Activated CD4-positive, alpha-beta memory T cell treated with anti-CD3 and anti-CD28 coated beads, Interleukin-2, amount 10 ng/mL, durations not matched to agents 7 days and 5 days (primary cell): ENCODE measurements at regions not wholly inside any gene's neighbourhood (a gene's known extent, or its start where the extent isn't known, plus 50 kb on each side); places are given as distances from the start of the nearest gene placed in this dataset.

Experiments used
- CTCF ChIA-PET: fragments of 350-600 bp; sonication (Branson Sonifier 250); formaldehyde crosslinking; loops from one replicate; lab custom pipeline; 2021; ENCODE audit warnings: antibody characterized with exemption, inconsistent platforms; lab: Charles Lee
- POLR2A ChIA-PET: fragments of 350-600 bp; sonication (Branson Sonifier 250); formaldehyde crosslinking; loops from one replicate; lab custom pipeline; 2021; ENCODE audit warnings: antibody characterized with exemption; lab: Charles Lee
- DNase-seq: peaks from one replicate; pipeline ENCODE4 v3.0.0-alpha.2; 2020
- H3K27ac Mint-ChIP-seq: one replicate; pipeline ENCODE4 v1.8.0; 2021; ENCODE audit warnings: mild to moderate bottlenecking, mixed read lengths
- H3K27me3 Mint-ChIP-seq: one replicate; pipeline ENCODE4 v1.8.0; 2021; ENCODE audit warnings: mixed read lengths
- H3K36me3 Mint-ChIP-seq: one replicate; pipeline ENCODE4 v1.8.0; 2021; ENCODE audit warnings: low read depth, mixed read lengths
- H3K4me1 Mint-ChIP-seq: one replicate; pipeline ENCODE4 v1.8.0; 2021; ENCODE audit warnings: mixed read lengths
- H3K4me3 Mint-ChIP-seq: one replicate; pipeline ENCODE4 v1.8.0; 2021; ENCODE audit warnings: mild to moderate bottlenecking, mixed read lengths
- H3K9me3 Mint-ChIP-seq: one replicate; pipeline ENCODE4 v1.8.0; 2021; ENCODE audit warnings: mixed read lengths

GRCh38 chr18:66342577-66342976 is 261.3 kb downstream of the CDH19 start:
- Mint-ChIP-seq H3K36me3 (no peaks in the 10 kb centered on the region), H3K4me3 (no peak overlapping the region), H3K27me3 (no peaks in the 10 kb centered on the region), H3K27ac (no peak overlapping the region), H3K9me3 (peaks cover 4% of the 10 kb centered on the region), H3K4me1 (no peaks in the 10 kb centered on the region)
- DNase-seq = no peak
- POLR2A ChIA-PET = no interaction called here
- CTCF ChIA-PET = no interaction called here

DNA sequence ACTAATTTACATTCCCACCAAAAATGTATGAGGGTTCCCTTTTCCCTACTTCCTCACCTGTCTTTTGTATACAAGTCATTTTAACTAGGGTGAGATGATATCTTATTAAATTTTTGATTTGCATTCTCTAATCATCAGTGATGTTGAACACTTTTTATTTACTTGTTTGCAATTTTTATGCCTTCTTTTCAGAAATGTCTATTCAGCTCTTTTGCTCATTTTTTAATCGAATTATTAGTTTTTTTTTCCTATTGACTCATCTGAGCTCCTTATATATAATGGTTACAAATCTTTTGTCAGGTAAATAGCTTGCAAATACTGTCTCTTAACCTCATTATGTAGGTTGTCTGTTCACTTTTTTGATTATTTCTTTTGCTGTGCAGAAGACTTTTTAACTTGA is 269.4 kb downstream of the CDH19 start:
- H3K4me3 Mint-ChIP-seq = no peak overlapping the region
- no peak overlapping the region for H3K27ac Mint-ChIP-seq
- H3K27me3 Mint-ChIP-seq = no peaks in the 10 kb centered on the region
- ChIA-PET POLR2A (no interaction called here), CTCF (no interaction called here)
- H3K4me1 Mint-ChIP-seq = no peaks in the 10 kb centered on the region
- peaks cover 11% of the 10 kb centered on the region for H3K9me3 Mint-ChIP-seq
- no peak for DNase-seq
- H3K36me3 Mint-ChIP-seq = no peaks in the 10 kb centered on the region

GRCh38 chr18:66329716-66330115 is 274.2 kb downstream of the CDH19 start:
- no peak overlapping the region for H3K4me3 Mint-ChIP-seq

DNA sequence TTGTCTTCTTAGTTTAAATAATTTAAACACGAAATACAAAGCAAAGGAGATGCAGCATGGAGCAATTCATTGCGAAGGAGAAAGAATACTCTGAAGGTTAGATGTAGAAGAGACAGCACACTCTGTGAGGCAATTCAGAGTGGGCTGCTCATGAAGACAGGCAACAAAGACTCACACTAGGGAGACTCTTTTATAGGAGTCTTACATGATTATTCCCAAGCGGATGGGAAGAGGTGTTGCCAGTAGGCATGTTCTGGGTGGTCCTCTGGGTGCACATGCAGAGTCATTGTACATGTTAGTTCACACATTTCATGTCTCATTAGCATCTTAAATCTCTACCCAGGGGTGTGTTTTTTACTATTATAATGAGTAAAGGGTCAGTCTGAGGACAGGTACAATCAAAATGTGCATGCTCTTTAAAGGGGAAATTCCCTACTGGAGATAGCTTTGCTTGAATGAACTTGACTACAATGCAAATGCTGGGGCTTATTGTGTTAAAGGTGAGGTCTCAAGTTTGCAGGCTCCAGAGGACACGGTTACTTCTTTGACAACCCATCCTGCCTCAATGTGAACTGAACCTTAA is 275.5 kb downstream of the CDH19 start:
- H3K4me1 Mint-ChIP-seq = no peaks in the 10 kb centered on the region
- H3K36me3 Mint-ChIP-seq = no peaks in the 10 kb centered on the region
- H3K27ac Mint-ChIP-seq = no peak overlapping the region

More at GRCh38 chr18:66329716-66330115, 274.2 kb downstream of the CDH19 start:
- Mint-ChIP-seq H3K9me3 (peaks cover 4% of the 10 kb centered on the region), H3K4me1 (no peaks in the 10 kb centered on the region), H3K27ac (no peak overlapping the region), H3K36me3 (no peaks in the 10 kb centered on the region), H3K27me3 (no peaks in the 10 kb centered on the region)
- DNase-seq = no peak
- CTCF ChIA-PET = no interaction called here
- POLR2A ChIA-PET = no interaction called here

DNA sequence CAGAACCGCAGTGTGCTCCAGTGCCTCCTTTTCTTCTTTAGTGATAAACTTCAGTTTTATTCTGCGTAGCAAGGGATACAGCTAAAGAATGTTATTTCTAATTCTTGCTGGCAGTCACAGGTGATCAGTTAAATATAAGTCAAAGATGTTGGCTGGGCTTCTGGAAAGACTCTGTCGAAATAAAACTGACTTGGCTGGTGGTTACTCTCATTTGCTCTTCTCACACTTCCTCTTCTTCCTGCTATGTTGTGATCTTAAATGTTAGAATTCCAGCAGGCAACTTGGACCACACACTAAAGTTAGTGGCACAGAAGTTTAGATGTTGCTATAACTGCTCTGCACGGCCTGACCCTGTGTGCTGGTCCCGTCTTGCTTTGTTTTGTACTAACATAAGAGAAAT is 278.6 kb downstream of the CDH19 start:
- no peaks in the 10 kb centered on the region for H3K36me3 Mint-ChIP-seq
- peaks cover 4% of the 10 kb centered on the region for H3K9me3 Mint-ChIP-seq
- no peaks in the 10 kb centered on the region for H3K27me3 Mint-ChIP-seq
- POLR2A ChIA-PET = no interaction called here
- no peaks in the 10 kb centered on the region for H3K4me1 Mint-ChIP-seq
- CTCF ChIA-PET = no interaction called here
- H3K27ac Mint-ChIP-seq = no peak overlapping the region
- H3K4me3 Mint-ChIP-seq = no peak overlapping the region
- no peak for DNase-seq

More for the DNA sequence above, 275.5 kb downstream of the CDH19 start:
- Mint-ChIP-seq H3K4me3 (no peak overlapping the region), H3K9me3 (peaks cover 4% of the 10 kb centered on the region), H3K27me3 (no peaks in the 10 kb centered on the region)
- POLR2A ChIA-PET = no interaction called here
- CTCF ChIA-PET = no interaction called here
- no peak for DNase-seq

GRCh38 chr18:66324616-66325015 is 279.3 kb downstream of the CDH19 start:
- DNase-seq = no peak
- no peak overlapping the region for H3K4me3 Mint-ChIP-seq
- ChIA-PET CTCF (no interaction called here), POLR2A (no interaction called here)
- peaks cover 4% of the 10 kb centered on the region for H3K9me3 Mint-ChIP-seq
- H3K27me3 Mint-ChIP-seq = no peaks in the 10 kb centered on the region
- no peaks in the 10 kb centered on the region for H3K36me3 Mint-ChIP-seq
- no peak overlapping the region for H3K27ac Mint-ChIP-seq
- H3K4me1 Mint-ChIP-seq = no peaks in the 10 kb centered on the region

GRCh38 chr18:66317243-66318090 is 286.4 kb downstream of the CDH19 start:
- DNase-seq = no peak
- no peak overlapping the region for H3K27ac Mint-ChIP-seq
- ChIA-PET CTCF (no interaction called here), POLR2A (no interaction called here)
- H3K4me3 Mint-ChIP-seq = no peak overlapping the region
- no peaks in the 10 kb centered on the region for H3K27me3 Mint-ChIP-seq
- H3K36me3 Mint-ChIP-seq = no peaks in the 10 kb centered on the region
- peaks cover 6% of the 10 kb centered on the region for H3K9me3 Mint-ChIP-seq
- no peaks in the 10 kb centered on the region for H3K4me1 Mint-ChIP-seq

DNA sequence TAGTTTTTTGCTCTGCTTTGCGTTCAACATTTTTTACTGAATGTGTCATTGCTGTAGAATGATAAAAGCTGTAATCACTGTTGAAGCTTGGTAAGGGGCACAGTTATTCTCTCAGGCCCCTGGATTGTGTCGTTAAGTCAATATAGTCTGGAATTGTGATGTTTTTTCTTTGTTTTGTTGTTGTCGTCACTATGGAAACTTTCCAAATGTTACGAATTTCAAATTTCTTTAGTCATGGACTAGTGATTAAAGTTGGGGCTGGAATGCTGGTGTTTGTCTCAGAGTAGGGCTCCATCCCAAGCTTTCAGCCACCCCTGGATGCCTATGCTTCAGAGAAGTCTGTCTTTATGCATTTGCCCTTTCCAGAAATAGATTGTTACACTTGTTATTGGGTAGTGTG is 287.2 kb downstream of the CDH19 start:
- ChIA-PET POLR2A (no interaction called here), CTCF (no interaction called here)

GRCh38 chr18:66300141-66300540 is 303.7 kb downstream of the CDH19 start:
- H3K27ac Mint-ChIP-seq = no peak overlapping the region
- ChIA-PET POLR2A (no interaction called here), CTCF (no interaction called here)
- peaks cover 3% of the 10 kb centered on the region for H3K9me3 Mint-ChIP-seq
- no peaks in the 10 kb centered on the region for H3K4me1 Mint-ChIP-seq
- no peak overlapping the region for H3K4me3 Mint-ChIP-seq
- no peaks in the 10 kb centered on the region for H3K36me3 Mint-ChIP-seq
- no peaks in the 10 kb centered on the region for H3K27me3 Mint-ChIP-seq
- no peak for DNase-seq

More for the DNA sequence above, 287.2 kb downstream of the CDH19 start:
- Mint-ChIP-seq H3K36me3 (no peaks in the 10 kb centered on the region), H3K9me3 (peaks cover 6% of the 10 kb centered on the region), H3K4me3 (no peak overlapping the region), H3K27me3 (no peaks in the 10 kb centered on the region), H3K27ac (no peak overlapping the region), H3K4me1 (no peaks in the 10 kb centered on the region)
- DNase-seq = no peak

DNA sequence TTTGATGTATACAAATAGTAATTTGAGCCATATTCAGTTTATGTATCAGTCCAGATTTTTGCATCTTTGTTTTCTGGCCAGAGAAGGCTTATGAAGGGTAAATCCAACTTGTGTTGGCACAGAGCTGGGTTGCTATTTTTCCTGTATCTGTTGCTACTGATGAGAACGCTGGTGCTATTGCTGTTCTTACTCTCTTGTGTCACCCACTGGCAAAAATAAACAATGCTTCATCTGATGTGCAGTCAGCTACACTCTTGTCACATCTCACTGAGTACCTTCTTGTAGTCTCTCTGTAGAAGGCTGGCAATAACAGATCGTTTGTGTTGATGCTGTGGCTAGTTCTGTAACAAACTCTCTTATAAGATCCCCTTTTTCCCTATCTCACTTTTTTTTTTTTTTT is 323.4 kb downstream of the CDH19 start:
- Mint-ChIP-seq H3K4me1 (no peaks in the 10 kb centered on the region), H3K36me3 (no peaks in the 10 kb centered on the region), H3K27ac (no peak overlapping the region), H3K27me3 (no peaks in the 10 kb centered on the region), H3K4me3 (no peak overlapping the region), H3K9me3 (peaks cover 10% of the 10 kb centered on the region)
- ChIA-PET CTCF (no interaction called here), POLR2A (no interaction called here)
- no peak for DNase-seq

DNA sequence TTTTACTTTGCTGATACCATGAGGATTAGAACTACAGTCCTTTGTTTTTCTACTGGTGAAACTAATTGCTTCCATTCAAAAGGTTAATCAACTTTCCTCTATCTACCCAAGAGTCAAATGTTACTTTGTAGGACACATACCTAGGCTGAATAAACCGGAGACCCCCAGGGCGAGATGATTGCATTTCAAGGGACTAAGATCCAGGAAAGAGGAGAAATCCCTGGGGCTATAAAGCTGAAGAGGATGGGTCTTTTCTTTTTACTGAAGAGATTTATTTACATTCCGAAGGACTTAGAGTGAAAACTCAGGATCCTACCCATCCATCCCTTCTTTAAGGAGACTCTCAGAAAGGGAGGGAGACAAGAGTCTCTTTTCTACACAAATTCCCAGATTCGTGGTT is 331.9 kb downstream of the CDH19 start:
- H3K27me3 Mint-ChIP-seq = no peaks in the 10 kb centered on the region
- ChIA-PET POLR2A (no interaction called here), CTCF (no interaction called here)
- no peak overlapping the region for H3K4me3 Mint-ChIP-seq
- H3K9me3 Mint-ChIP-seq = peaks cover 31% of the 10 kb centered on the region
- no peaks in the 10 kb centered on the region for H3K4me1 Mint-ChIP-seq
- no peak overlapping the region for H3K27ac Mint-ChIP-seq
- DNase-seq = no peak
- no peaks in the 10 kb centered on the region for H3K36me3 Mint-ChIP-seq

- no peak overlapping the region for H3K27ac Mint-ChIP-seq
- no peak for DNase-seq
- no peaks in the 10 kb centered on the region for H3K36me3 Mint-ChIP-seq
- CTCF ChIA-PET = no interaction called here
- POLR2A ChIA-PET = no interaction called here
- H3K4me3 Mint-ChIP-seq = no peak overlapping the region
- H3K4me1 Mint-ChIP-seq = no peaks in the 10 kb centered on the region
- H3K9me3 Mint-ChIP-seq = peaks cover 15% of the 10 kb centered on the region
- no peaks in the 10 kb centered on the region for H3K27me3 Mint-ChIP-seq
These were observed 339.8 kb downstream of the CDH19 start for GRCh38 chr18:66264130-66264529.

DNA sequence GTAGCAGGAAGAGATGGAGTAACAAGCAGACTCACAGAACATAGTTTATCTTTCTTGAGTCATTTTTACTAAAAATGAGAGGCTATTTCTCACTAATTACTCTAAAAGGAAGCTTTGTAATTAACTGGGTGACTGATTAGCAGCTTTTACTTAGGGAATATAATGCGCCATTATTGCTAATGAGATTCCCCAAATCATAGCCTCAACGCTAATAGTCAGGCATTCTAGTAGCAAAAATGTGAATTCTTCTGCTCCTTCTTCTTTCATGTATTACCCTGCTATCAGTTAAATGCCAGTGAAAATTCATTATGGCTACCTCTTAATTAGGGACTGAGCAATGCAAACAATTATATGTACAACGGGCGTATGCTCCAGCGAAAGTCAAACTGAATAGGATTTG is 349.8 kb downstream of the CDH19 start:
- Mint-ChIP-seq H3K4me1 (no peaks in the 10 kb centered on the region), H3K4me3 (no peak overlapping the region), H3K9me3 (peaks cover 10% of the 10 kb centered on the region), H3K27ac (no peak overlapping the region), H3K36me3 (no peaks in the 10 kb centered on the region), H3K27me3 (no peaks in the 10 kb centered on the region)
- ChIA-PET CTCF (no interaction called here), POLR2A (no interaction called here)
- DNase-seq = no peak

GRCh38 chr18:66252703-66253102 is 351.2 kb downstream of the CDH19 start:
- Mint-ChIP-seq H3K4me3 (no peak overlapping the region), H3K27ac (no peak overlapping the region), H3K9me3 (peaks cover 6% of the 10 kb centered on the region), H3K4me1 (no peaks in the 10 kb centered on the region), H3K36me3 (no peaks in the 10 kb centered on the region), H3K27me3 (no peaks in the 10 kb centered on the region)
- CTCF ChIA-PET = no interaction called here
- no peak for DNase-seq
- POLR2A ChIA-PET = no interaction called here
